Kidney epithelial cell (primary cell): ENCODE measurements at regions not wholly inside any gene's neighbourhood (a gene's known extent, or its start where the extent isn't known, plus 50 kb on each side); places are given as distances from the start of the nearest gene placed in this dataset.

ENCODE experiments used
- DNase-seq: peaks from one replicate; pipeline ENCODE4 v3.0.0-alpha.2; 2010; ENCODE audit warnings: low read depth
- H3K27me3 ChIP-seq: 2 replicates; pipeline ENCODE4 v1.6.0; 2011; ENCODE audit warnings: low read length; ENCODE audit not compliant: control insufficient read depth, insufficient read depth
- H3K36me3 ChIP-seq: 2 replicates; pipeline ENCODE4 v1.5.1; 2011; ENCODE audit warnings: low read length; ENCODE audit not compliant: control insufficient read depth, insufficient read depth
- H3K4me3 ChIP-seq: 2 replicates; pipeline ENCODE4 v1.5.1; 2011; ENCODE audit warnings: low read depth, mild to moderate bottlenecking, control low read depth, low read length
- CTCF ChIP-seq: IDR thresholded peaks from 2 replicates; pipeline ENCODE4 v1.5.1; 2011; ENCODE audit warnings: mild to moderate bottlenecking, moderate library complexity, low read length, control low read depth, inconsistent platforms; ENCODE audit not compliant: insufficient read depth, poor library complexity, severe bottlenecking

GRCh38 chr6:138004430-138005287 lies 102.6 kb downstream of the PERP start:
- peak; percentile 57 for TF ChIP-seq CTCF
- Histone ChIP-seq H3K4me3 (no peak overlapping the region), H3K36me3 (no peaks in the 10 kb centered on the region), H3K27me3 (no peaks in the 10 kb centered on the region)
- no peak for DNase-seq

GRCh38 chr6:138005846-138006245 lies 101.4 kb downstream of the PERP start:
- Histone ChIP-seq H3K36me3 (no peaks in the 10 kb centered on the region), H3K27me3 (no peaks in the 10 kb centered on the region), H3K4me3 (no peak overlapping the region)
- TF ChIP-seq CTCF: no peak
- no peak for DNase-seq

- TF ChIP-seq CTCF: peak; percentile 68
- H3K36me3 ChIP-seq: no peaks in the 10 kb centered on the region
- peak; percentile 14 for DNase-seq
- H3K27me3 ChIP-seq: no peaks in the 10 kb centered on the region
- H3K4me3 ChIP-seq: no peak overlapping the region
Observed at GRCh38 chr6:138007014-138007472, 100.2 kb downstream of the PERP start.

- H3K4me3 ChIP-seq: no peak overlapping the region
- no peak for TF ChIP-seq CTCF
- no peaks in the 10 kb centered on the region for H3K27me3 ChIP-seq
- H3K36me3 ChIP-seq: no peaks in the 10 kb centered on the region
- DNase-seq: no peak
Observed at GRCh38 chr6:138008791-138009190, 98.4 kb downstream of the PERP start.

GRCh38 chr6:138011413-138011812 lies 95.8 kb downstream of the PERP start:
- no peak for TF ChIP-seq CTCF
- no peak overlapping the region for H3K4me3 ChIP-seq
- no peak for DNase-seq
- H3K27me3 ChIP-seq: no peaks in the 10 kb centered on the region
- no peaks in the 10 kb centered on the region for H3K36me3 ChIP-seq

GRCh38 chr6:138012682-138013081 lies 94.5 kb downstream of the PERP start:
- no peaks in the 10 kb centered on the region for H3K27me3 ChIP-seq
- H3K4me3 ChIP-seq: no peak overlapping the region
- no peak for DNase-seq
- no peaks in the 10 kb centered on the region for H3K36me3 ChIP-seq
- TF ChIP-seq CTCF: no peak
